ENCODE measurements at regions not wholly inside any gene's neighbourhood (a gene's known extent, or its start where the extent isn't known, plus 50 kb on each side); places are given as distances from the start of the nearest gene placed in this dataset.

DNA sequence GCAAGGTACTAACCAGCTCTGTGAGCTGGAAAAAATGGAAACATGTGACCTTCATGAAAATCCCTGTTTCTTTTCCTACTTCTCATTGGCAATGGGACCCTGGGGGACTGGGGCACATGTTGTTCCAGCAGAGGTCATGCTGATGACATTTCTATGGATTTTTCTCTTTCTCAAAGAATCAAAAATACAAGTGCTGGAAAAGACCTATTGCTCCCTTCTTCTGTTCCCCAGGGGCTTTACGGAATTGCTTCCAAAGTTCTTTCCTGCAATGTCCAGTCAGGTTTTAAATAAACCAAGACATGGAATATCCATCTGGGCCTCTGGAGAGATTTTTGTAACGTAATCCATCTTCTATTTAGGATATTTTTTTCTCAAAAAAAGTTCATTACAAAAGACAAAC is 1006.1 kb upstream of the CELF4 start:
- Histone ChIP-seq H3K36me3 (ENCODE audit: low read depth, missing control alignments) (no peaks in the 10 kb centered on the region), H3K9me3 (no peaks in the 10 kb centered on the region), H3K4me1 (no peaks in the 10 kb centered on the region), H3K27me3 (no peaks in the 10 kb centered on the region), H3K4me3 (no peak overlapping the region), H3K27ac (no peak overlapping the region)
- no peak for DNase-seq
- intact Hi-C loops (cut with DNase I; ENCODE audit: low total_unique reads): no loop called here
- 29 to 33% methylated on average over 2 of the region's 2 CpGs for WGBS, 2 donors
- TF ChIP-seq POLR2A (IDR thresholded peaks at IDR 0.05) (no peak), CTCF (IDR thresholded peaks at IDR 0.05) (no peak)

GRCh38 chr18:38565513-38565912 is 999.9 kb upstream of the CELF4 start:
- H3K4me3 ChIP-seq: no peak overlapping the region
- no peak overlapping the region for H3K27ac ChIP-seq
- TF ChIP-seq POLR2A (IDR thresholded peaks at IDR 0.05) (no peak), CTCF (IDR thresholded peaks at IDR 0.05) (no peak)
- no peaks in the 10 kb centered on the region for H3K4me1 ChIP-seq
- H3K36me3 ChIP-seq (ENCODE audit: low read depth, missing control alignments): no peaks in the 10 kb centered on the region
- H3K9me3 ChIP-seq: no peaks in the 10 kb centered on the region
- intact Hi-C loops (cut with DNase I; ENCODE audit: low total_unique reads): no loop called here
- 94 to 95% methylated on average over 1 of the region's 1 CpG for WGBS, 2 donors
- no peak for DNase-seq
- H3K27me3 ChIP-seq: no peaks in the 10 kb centered on the region

DNA sequence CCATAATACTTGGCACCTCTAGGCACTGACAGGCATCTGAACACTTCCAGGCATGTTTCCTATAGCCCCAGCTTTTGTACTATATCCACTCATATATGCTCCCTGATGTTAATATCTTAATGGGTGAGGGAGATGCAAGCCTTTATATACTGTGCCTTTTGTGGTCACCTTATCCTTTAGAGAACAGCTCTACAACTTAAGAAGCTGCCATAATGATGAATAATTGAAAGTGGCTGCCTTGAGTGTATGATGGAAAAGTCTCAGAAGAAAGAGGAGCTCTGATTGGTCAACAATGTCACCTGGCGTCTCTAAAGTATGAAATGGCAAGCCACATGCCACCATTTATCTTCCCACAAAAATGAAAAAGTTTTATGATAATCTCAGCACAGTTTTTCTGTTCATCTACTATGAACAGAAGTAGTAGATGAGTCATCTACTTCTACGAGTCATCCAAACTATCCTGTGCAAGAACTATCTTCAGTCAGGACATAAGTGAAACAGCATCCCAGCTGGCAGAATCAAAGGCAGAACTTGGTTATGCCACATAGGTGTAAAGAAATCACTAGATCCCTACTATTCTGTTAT is 997.9 kb upstream of the CELF4 start:
- DNase-seq: no peak
- H3K4me3 ChIP-seq: no peak overlapping the region
- no peaks in the 10 kb centered on the region for H3K27me3 ChIP-seq
- H3K36me3 ChIP-seq (ENCODE audit: low read depth, missing control alignments): no peaks in the 10 kb centered on the region
- 90 to 91% methylated on average over 2 of the region's 2 CpGs for WGBS, 2 donors
- intact Hi-C loops (cut with DNase I; ENCODE audit: low total_unique reads): no loop called here
- H3K9me3 ChIP-seq: no peaks in the 10 kb centered on the region
- H3K27ac ChIP-seq: no peak overlapping the region
- H3K4me1 ChIP-seq: no peaks in the 10 kb centered on the region
- no peak for TF ChIP-seq POLR2A (IDR thresholded peaks at IDR 0.05)
- no peak for TF ChIP-seq CTCF (IDR thresholded peaks at IDR 0.05)

GRCh38 chr18:38557006-38557405 is 991.4 kb upstream of the CELF4 start:
- Histone ChIP-seq H3K27me3 (no peaks in the 10 kb centered on the region), H3K4me3 (no peak overlapping the region), H3K27ac (no peak overlapping the region), H3K4me1 (no peaks in the 10 kb centered on the region), H3K36me3 (ENCODE audit: low read depth, missing control alignments) (no peaks in the 10 kb centered on the region), H3K9me3 (no peaks in the 10 kb centered on the region)
- 47% methylated on average over 5 of the region's 5 CpGs for WGBS, 2 donors
- TF ChIP-seq POLR2A (IDR thresholded peaks at IDR 0.05) (no peak), CTCF (IDR thresholded peaks at IDR 0.05) (no peak)
- intact Hi-C loops (cut with DNase I; ENCODE audit: low total_unique reads): no loop called here
- DNase-seq: no peak

- no peaks in the 10 kb centered on the region for H3K9me3 ChIP-seq
- no peaks in the 10 kb centered on the region for H3K27me3 ChIP-seq
- no peak for DNase-seq
- intact Hi-C loops (cut with DNase I; ENCODE audit: low total_unique reads): no loop called here
- 81 to 92% methylated on average over 2 of the region's 2 CpGs for WGBS, 2 donors
- no peaks in the 10 kb centered on the region for H3K4me1 ChIP-seq
- H3K4me3 ChIP-seq: no peak overlapping the region
- TF ChIP-seq POLR2A (IDR thresholded peaks at IDR 0.05) (no peak), CTCF (IDR thresholded peaks at IDR 0.05) (no peak)
- no peaks in the 10 kb centered on the region for H3K36me3 ChIP-seq (ENCODE audit: low read depth, missing control alignments)
- H3K27ac ChIP-seq: no peak overlapping the region
Observed at GRCh38 chr18:38552732-38553321, 987.2 kb upstream of the CELF4 start.

Data from testis (tissue), 2 donors.